ENCODE measurements at regions not wholly inside any gene's neighbourhood (a gene's known extent, or its start where the extent isn't known, plus 50 kb on each side); places are given as distances from the start of the nearest gene placed in this dataset.

DNA sequence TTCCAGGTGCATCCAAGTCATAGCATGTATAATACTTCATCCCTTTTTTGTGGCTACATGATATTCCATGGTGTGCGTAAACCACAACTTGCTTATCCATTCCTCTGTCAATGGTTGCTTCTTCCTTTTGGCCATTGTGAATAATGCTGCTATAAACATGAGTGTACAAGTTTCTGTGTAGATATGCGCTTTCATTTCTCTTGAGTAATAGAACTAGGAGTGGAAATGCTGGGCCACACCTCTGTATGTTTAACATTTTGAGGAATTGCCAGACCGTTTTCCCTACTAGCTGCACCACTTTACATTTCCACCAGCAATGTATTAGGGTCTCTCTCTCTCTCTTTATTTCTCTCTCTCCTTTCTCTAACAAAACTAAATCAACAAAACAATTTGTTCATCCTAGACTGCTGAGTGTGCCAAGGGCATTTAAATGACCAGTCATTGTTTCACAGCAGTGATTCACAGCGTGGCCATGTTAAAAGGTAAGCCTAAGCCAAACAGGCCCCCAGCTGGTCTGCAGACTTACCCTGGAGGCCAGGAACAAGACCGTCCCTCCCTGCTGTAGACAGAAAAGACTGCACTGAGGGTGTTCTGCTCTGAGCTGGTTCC lies 53.2 kb upstream of the LYST start:
- TF ChIP-seq, protein P1, sequence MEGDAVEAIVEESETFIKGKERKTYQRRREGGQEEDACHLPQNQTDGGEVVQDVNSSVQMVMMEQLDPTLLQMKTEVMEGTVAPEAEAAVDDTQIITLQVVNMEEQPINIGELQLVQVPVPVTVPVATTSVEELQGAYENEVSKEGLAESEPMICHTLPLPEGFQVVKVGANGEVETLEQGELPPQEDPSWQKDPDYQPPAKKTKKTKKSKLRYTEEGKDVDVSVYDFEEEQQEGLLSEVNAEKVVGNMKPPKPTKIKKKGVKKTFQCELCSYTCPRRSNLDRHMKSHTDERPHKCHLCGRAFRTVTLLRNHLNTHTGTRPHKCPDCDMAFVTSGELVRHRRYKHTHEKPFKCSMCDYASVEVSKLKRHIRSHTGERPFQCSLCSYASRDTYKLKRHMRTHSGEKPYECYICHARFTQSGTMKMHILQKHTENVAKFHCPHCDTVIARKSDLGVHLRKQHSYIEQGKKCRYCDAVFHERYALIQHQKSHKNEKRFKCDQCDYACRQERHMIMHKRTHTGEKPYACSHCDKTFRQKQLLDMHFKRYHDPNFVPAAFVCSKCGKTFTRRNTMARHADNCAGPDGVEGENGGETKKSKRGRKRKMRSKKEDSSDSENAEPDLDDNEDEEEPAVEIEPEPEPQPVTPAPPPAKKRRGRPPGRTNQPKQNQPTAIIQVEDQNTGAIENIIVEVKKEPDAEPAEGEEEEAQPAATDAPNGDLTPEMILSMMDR (IDR thresholded peaks at IDR 0.05), result no peak
- TF ChIP-seq POLR2A (IDR thresholded peaks at IDR 0.05), result no peak

Measured in ovary (tissue), 3 donors.